Calu3 (cell line): ENCODE measurements at regions not wholly inside any gene's neighbourhood (a gene's known extent, or its start where the extent isn't known, plus 50 kb on each side); places are given as distances from the start of the nearest gene placed in this dataset.

Experiments used
- BruUV-seq: library from RNA; stranded (reverse); fragments of 400-500 nt; replicated peaks from 2 replicates; lab custom pipeline; 2021; lab: Mats Ljungman, UMichigan
- CTCF ChIA-PET: fragments of 300-600 bp; sonication (Branson Sonifier 250); formaldehyde crosslinking; loops from one replicate; lab custom pipeline; 2022; ENCODE audit warnings: antibody characterized with exemption; lab: Charles Lee
- DNase-seq: peaks from one replicate; pipeline ENCODE4 v3.0.0; 2022
- H3K27ac Mint-ChIP-seq: one replicate; pipeline ENCODE4 v1.8.0; 2022; ENCODE audit warnings: mixed read lengths; ENCODE audit not compliant: unreplicated experiment
- H3K27me3 Mint-ChIP-seq: one replicate; pipeline ENCODE4 v1.8.0; 2022; ENCODE audit warnings: mixed read lengths; ENCODE audit not compliant: unreplicated experiment
- H3K36me3 Mint-ChIP-seq: one replicate; pipeline ENCODE4 v1.8.0; 2022; ENCODE audit warnings: mild to moderate bottlenecking, moderate library complexity, mixed read lengths; ENCODE audit not compliant: insufficient read depth, unreplicated experiment
- H3K4me1 Mint-ChIP-seq: one replicate; pipeline ENCODE4 v1.8.0; 2022; ENCODE audit warnings: mild to moderate bottlenecking, low read depth, mixed read lengths; ENCODE audit not compliant: unreplicated experiment
- H3K4me3 Mint-ChIP-seq: one replicate; pipeline ENCODE4 v1.8.0; 2022; ENCODE audit warnings: mild to moderate bottlenecking, low read depth, moderate library complexity, mixed read lengths; ENCODE audit not compliant: unreplicated experiment
- H3K9me3 Mint-ChIP-seq: one replicate; pipeline ENCODE4 v1.8.0; 2022; ENCODE audit warnings: low read depth, mixed read lengths; ENCODE audit not compliant: unreplicated experiment
- intact Hi-C: fragments of 100-400 bp; cut with micrococcal nuclease; formaldehyde crosslinking; loops from one replicate; pipeline ENCODE4 v1.10.0; 2022; ENCODE audit not compliant: unreplicated experiment
- TF ChIP-seq, protein P1 (sequence below): fragments of 200-600 bp; IDR thresholded peaks from one replicate; pipeline ENCODE4 v1.8.0; 2022; ENCODE audit warnings: antibody characterized with exemption; ENCODE audit not compliant: unreplicated experiment

DNA sequence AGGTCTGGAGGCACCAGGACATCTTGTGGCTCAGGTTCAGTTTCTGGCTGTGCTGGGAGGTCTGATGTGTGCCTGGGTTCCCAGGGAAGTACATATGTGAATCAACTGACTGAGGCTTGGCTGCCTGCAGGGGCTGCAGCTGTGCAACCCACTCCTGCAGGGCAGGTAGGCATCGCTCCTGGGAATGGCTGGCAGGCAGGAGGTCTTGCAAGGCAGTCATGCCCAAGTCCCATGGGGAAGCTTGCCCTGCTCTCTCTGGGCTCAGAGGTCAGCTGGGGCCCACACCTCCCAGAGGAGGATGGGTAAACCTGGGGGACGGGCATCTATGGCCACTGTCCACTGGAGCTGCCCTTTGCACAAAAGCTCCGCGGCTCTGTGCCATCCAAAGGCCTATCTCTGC lies 1141.8 kb downstream of the SLITRK1 start:
- Mint-ChIP-seq H3K4me3 (no peak overlapping the region), H3K9me3 (peaks cover 2% of the 10 kb centered on the region), H3K27ac (no peak overlapping the region), H3K36me3 (no peaks in the 10 kb centered on the region), H3K4me1 (no peaks in the 10 kb centered on the region), H3K27me3 (no peaks in the 10 kb centered on the region)
- CTCF ChIA-PET, result no interaction called here
- intact Hi-C loops, result no loop called here
- DNase-seq, result no peak
- no TSS peak for BruUV-seq
- TF ChIP-seq, protein P1, sequence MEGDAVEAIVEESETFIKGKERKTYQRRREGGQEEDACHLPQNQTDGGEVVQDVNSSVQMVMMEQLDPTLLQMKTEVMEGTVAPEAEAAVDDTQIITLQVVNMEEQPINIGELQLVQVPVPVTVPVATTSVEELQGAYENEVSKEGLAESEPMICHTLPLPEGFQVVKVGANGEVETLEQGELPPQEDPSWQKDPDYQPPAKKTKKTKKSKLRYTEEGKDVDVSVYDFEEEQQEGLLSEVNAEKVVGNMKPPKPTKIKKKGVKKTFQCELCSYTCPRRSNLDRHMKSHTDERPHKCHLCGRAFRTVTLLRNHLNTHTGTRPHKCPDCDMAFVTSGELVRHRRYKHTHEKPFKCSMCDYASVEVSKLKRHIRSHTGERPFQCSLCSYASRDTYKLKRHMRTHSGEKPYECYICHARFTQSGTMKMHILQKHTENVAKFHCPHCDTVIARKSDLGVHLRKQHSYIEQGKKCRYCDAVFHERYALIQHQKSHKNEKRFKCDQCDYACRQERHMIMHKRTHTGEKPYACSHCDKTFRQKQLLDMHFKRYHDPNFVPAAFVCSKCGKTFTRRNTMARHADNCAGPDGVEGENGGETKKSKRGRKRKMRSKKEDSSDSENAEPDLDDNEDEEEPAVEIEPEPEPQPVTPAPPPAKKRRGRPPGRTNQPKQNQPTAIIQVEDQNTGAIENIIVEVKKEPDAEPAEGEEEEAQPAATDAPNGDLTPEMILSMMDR, result no peak

DNA sequence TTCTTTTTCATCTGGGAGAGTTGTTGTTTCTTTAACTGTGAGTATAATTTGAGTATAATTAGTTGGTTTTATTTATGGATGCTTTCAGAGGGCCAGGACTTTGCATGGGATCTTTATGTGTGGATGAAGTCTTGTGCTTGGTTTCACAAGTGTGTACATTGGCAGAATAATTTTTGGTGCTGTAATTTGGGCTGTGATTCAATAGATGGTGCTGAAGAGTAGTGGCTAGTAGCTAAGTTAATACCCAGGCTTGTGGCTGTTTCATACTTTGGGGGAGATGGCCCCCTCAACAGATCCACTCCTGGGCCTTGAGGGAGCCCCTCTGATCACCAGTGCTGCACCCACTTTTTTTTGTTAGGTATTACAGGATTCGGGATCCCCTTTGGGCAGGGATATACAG lies 1142.4 kb downstream of the SLITRK1 start:
- CTCF ChIA-PET, result no interaction called here
- H3K4me3 Mint-ChIP-seq, result no peak overlapping the region
- H3K9me3 Mint-ChIP-seq, result peaks cover 2% of the 10 kb centered on the region
- H3K27ac Mint-ChIP-seq, result no peak overlapping the region
- TF ChIP-seq, protein P1, result no peak
- H3K36me3 Mint-ChIP-seq, result no peaks in the 10 kb centered on the region
- no TSS peak for BruUV-seq
- DNase-seq, result no peak
- no peaks in the 10 kb centered on the region for H3K4me1 Mint-ChIP-seq
- intact Hi-C loops, result no loop called here
- H3K27me3 Mint-ChIP-seq, result no peaks in the 10 kb centered on the region

DNA sequence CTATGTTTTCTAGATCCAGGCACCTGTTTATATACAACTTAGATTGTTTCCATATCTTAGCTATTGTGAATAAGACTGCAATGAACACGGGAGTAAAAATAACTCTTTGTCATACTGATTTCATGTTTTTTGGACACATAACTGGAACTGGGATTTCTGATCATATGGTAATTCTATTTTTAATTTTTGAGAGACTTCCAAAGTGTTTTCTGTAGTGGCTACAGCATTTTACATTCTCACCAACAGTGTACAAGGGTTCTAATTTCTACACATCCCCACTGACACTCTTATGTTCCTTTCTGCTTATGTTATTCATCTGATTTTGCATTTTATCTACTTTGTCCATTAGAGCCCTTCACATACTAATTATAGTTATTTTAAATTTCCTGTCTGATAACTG lies 1152.9 kb downstream of the SLITRK1 start:
- CTCF ChIA-PET, result no interaction called here
- Mint-ChIP-seq H3K27me3 (no peaks in the 10 kb centered on the region), H3K27ac (no peak overlapping the region), H3K36me3 (no peaks in the 10 kb centered on the region), H3K4me3 (no peak overlapping the region), H3K4me1 (no peaks in the 10 kb centered on the region), H3K9me3 (no peaks in the 10 kb centered on the region)
- intact Hi-C loops, result no loop called here
- BruUV-seq, result no TSS peak
- TF ChIP-seq, protein P1, result no peak
- DNase-seq, result no peak

DNA sequence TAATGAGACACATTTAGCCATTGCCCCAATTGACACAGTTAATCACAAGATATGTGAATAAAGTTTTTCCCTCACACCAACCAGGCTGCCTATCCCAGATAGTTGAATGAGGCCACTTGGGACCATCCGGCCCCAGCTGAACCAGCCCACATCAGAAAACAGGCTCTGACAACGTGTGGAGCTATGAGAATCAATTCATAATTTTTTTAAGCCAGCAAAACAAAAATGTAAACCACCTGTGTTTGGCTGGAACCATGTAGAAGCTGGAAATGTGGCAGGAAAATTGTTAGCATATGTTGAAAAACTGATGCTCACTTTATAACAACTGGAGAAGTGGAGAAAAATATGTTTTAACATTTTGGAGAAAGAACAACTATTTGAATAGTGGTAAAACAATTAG lies 1161.3 kb downstream of the SLITRK1 start:
- H3K27me3 Mint-ChIP-seq, result no peaks in the 10 kb centered on the region
- TF ChIP-seq, protein P1, result no peak
- CTCF ChIA-PET, result no interaction called here
- no peak overlapping the region for H3K27ac Mint-ChIP-seq
- H3K4me1 Mint-ChIP-seq, result no peaks in the 10 kb centered on the region
- intact Hi-C loops, result no loop called here
- no peak overlapping the region for H3K4me3 Mint-ChIP-seq
- DNase-seq, result no peak
- BruUV-seq, result no TSS peak
- H3K36me3 Mint-ChIP-seq, result no peaks in the 10 kb centered on the region
- no peaks in the 10 kb centered on the region for H3K9me3 Mint-ChIP-seq
